ENCODE measurements at regions not wholly inside any gene's neighbourhood (a gene's known extent, or its start where the extent isn't known, plus 50 kb on each side); places are given as distances from the start of the nearest gene placed in this dataset.
A peak's percentile ranks its signal among the peaks of the same experiment; 100 is the strongest.

- Histone ChIP-seq H3K27ac (ENCODE audit: low read depth in 1 of 2, low read length in 1 of 2) (no peak overlapping the region), H3K4me1 (ENCODE audit: control insufficient read depth in 5 of 5, insufficient read depth in 5 of 5, low read length in 5 of 5) (peaks cover 0 to 22% (median 0%) of the 10 kb centered on the region in 5 donors), H3K36me3 (ENCODE audit: control insufficient read depth in 4 of 4, insufficient read depth in 4 of 4, low read length in 4 of 4) (no peaks in the 10 kb centered on the region), H3K9ac (ENCODE audit: insufficient read depth in 1 of 2, low read length in 2 of 2) (no peak overlapping the region), H3K27me3 (ENCODE audit: control insufficient read depth in 3 of 3, insufficient read depth in 3 of 3, low read length in 2 of 3) (no peaks in the 10 kb centered on the region), H3K4me3 (no peak overlapping the region), H3K9me3 (ENCODE audit: control insufficient read depth in 4 of 4, insufficient read depth in 3 of 4, low read length in 3 of 4) (no peaks in the 10 kb centered on the region)
- no peak for TF ChIP-seq CTCF (IDR thresholded peaks at IDR 0.05; ENCODE audit: control extremely low read depth, extremely low read depth)
- DNase-seq (no peak), ATAC-seq (ENCODE audit: insufficient read depth, low FRiP score) (no peak)
- 93 to 95% methylated on average over 2 of the region's 2 CpGs for WGBS, 2 donors
Observed at GRCh38 chr1:184911830-184912229, 62.5 kb downstream of the NIBAN1 start.

GRCh38 chr1:184911103-184911745 lies 63.1 kb downstream of the NIBAN1 start:
- Histone ChIP-seq H3K27me3 (ENCODE audit: control insufficient read depth in 3 of 3, insufficient read depth in 3 of 3, low read length in 2 of 3) (no peaks in the 10 kb centered on the region), H3K4me1 (ENCODE audit: control insufficient read depth in 5 of 5, insufficient read depth in 5 of 5, low read length in 5 of 5) (peaks cover 0 to 22% (median 0%) of the 10 kb centered on the region in 5 donors), H3K4me3 (no peak overlapping the region), H3K9me3 (ENCODE audit: control insufficient read depth in 4 of 4, insufficient read depth in 3 of 4, low read length in 3 of 4) (no peaks in the 10 kb centered on the region), H3K9ac (ENCODE audit: insufficient read depth in 1 of 2, low read length in 2 of 2) (no peak overlapping the region), H3K27ac (ENCODE audit: low read depth in 1 of 2, low read length in 1 of 2) (no peak overlapping the region), H3K36me3 (ENCODE audit: control insufficient read depth in 4 of 4, insufficient read depth in 4 of 4, low read length in 4 of 4) (no peaks in the 10 kb centered on the region)
- 89 to 90% methylated on average over 1 of the region's 1 CpG for WGBS, 2 donors
- no peak for DNase-seq
- ATAC-seq (ENCODE audit: insufficient read depth, low FRiP score) = no peak
- TF ChIP-seq CTCF (IDR thresholded peaks at IDR 0.05; ENCODE audit: control extremely low read depth, extremely low read depth) = no peak

GRCh38 chr1:184910691-184911091 lies 63.6 kb downstream of the NIBAN1 start:
- ATAC-seq (ENCODE audit: insufficient read depth, low FRiP score) = peak; percentile 58
- no peak overlapping the region for H3K9ac ChIP-seq (ENCODE audit: insufficient read depth in 1 of 2, low read length in 2 of 2)
- DNase-seq = no peak
- H3K9me3 ChIP-seq (ENCODE audit: control insufficient read depth in 4 of 4, insufficient read depth in 3 of 4, low read length in 3 of 4) = no peaks in the 10 kb centered on the region
- 59 to 68% methylated on average over 3 of the region's 3 CpGs for WGBS, 2 donors
- peaks cover 0 to 25% (median 1%) of the 10 kb centered on the region in 5 donors for H3K4me1 ChIP-seq (ENCODE audit: control insufficient read depth in 5 of 5, insufficient read depth in 5 of 5, low read length in 5 of 5)
- no peaks in the 10 kb centered on the region for H3K27me3 ChIP-seq (ENCODE audit: control insufficient read depth in 3 of 3, insufficient read depth in 3 of 3, low read length in 2 of 3)
- no peaks in the 10 kb centered on the region for H3K36me3 ChIP-seq (ENCODE audit: control insufficient read depth in 4 of 4, insufficient read depth in 4 of 4, low read length in 4 of 4)
- H3K27ac ChIP-seq (ENCODE audit: low read depth in 1 of 2, low read length in 1 of 2) = no peak overlapping the region
- H3K4me3 ChIP-seq = no peak overlapping the region
- no peak for TF ChIP-seq CTCF (IDR thresholded peaks at IDR 0.05; ENCODE audit: control extremely low read depth, extremely low read depth)

- no peak for TF ChIP-seq CTCF (IDR thresholded peaks at IDR 0.05; ENCODE audit: control extremely low read depth, extremely low read depth)
- H3K4me1 ChIP-seq (ENCODE audit: control insufficient read depth in 5 of 5, insufficient read depth in 5 of 5, low read length in 5 of 5) = peaks cover 0 to 28% (median 2%) of the 10 kb centered on the region in 5 donors
- ATAC-seq (ENCODE audit: insufficient read depth, low FRiP score) (no peak), DNase-seq (peak in 1 of 3 donors; percentile 28)
- no peaks in the 10 kb centered on the region for H3K36me3 ChIP-seq (ENCODE audit: control insufficient read depth in 4 of 4, insufficient read depth in 4 of 4, low read length in 4 of 4)
- WGBS, 2 donors = 78 to 86% methylated on average over 2 of the region's 2 CpGs
- peak overlapping the region in 1 of 2 donors; percentile 40 for H3K27ac ChIP-seq (ENCODE audit: low read depth in 1 of 2, low read length in 1 of 2)
- no peaks in the 10 kb centered on the region for H3K9me3 ChIP-seq (ENCODE audit: control insufficient read depth in 4 of 4, insufficient read depth in 3 of 4, low read length in 3 of 4)
- H3K4me3 ChIP-seq = no peak overlapping the region
- H3K27me3 ChIP-seq (ENCODE audit: control insufficient read depth in 3 of 3, insufficient read depth in 3 of 3, low read length in 2 of 3) = no peaks in the 10 kb centered on the region
- no peak overlapping the region for H3K9ac ChIP-seq (ENCODE audit: insufficient read depth in 1 of 2, low read length in 2 of 2)
Observed at GRCh38 chr1:184910005-184910404, 64.3 kb downstream of the NIBAN1 start.
